Astrocyte (in vitro differentiated cells and primary cell): ENCODE measurements at regions not wholly inside any gene's neighbourhood (a gene's known extent, or its start where the extent isn't known, plus 50 kb on each side); places are given as distances from the start of the nearest gene placed in this dataset.
A peak's percentile ranks its signal among the peaks of the same experiment; 100 is the strongest.

Experiments
- DNase-seq: peaks from one replicate; pipeline ENCODE4 v3.0.0-alpha.2; 2010; ENCODE audit warnings: low read depth
- FAIRE-seq: peaks from 2 replicates; lab custom pipeline; 2011; peaks lifted over from hg19 to GRCh38; lab: Jason Lieb, UNC
- H2AFZ ChIP-seq: 2 replicates; pipeline ENCODE4 v1.6.0; 2012; ENCODE audit warnings: low read depth, low read length, inconsistent platforms
- H3K27ac ChIP-seq: 2 replicates; pipeline ENCODE4 v1.5.1; 2011; ENCODE audit warnings: low read depth, low read length, inconsistent platforms
- H3K27me3 ChIP-seq: 2 replicates; pipeline ENCODE4 v1.6.0; 2011; ENCODE audit warnings: low read length, inconsistent platforms; ENCODE audit not compliant: insufficient read depth
- H3K36me3 ChIP-seq: 2 replicates; pipeline ENCODE4 v1.5.1; 2011; ENCODE audit warnings: low read length, inconsistent platforms; ENCODE audit not compliant: insufficient read depth
- H3K4me1 ChIP-seq: 2 replicates; pipeline ENCODE4 v1.5.1; 2011; ENCODE audit warnings: low read length, inconsistent platforms; ENCODE audit not compliant: insufficient read depth
- H3K4me2 ChIP-seq: 2 replicates; pipeline ENCODE4 v1.6.0; 2012; ENCODE audit warnings: low read length, inconsistent platforms
- H3K4me3 ChIP-seq: 2 replicates; pipeline ENCODE4 v1.5.1; 2011; ENCODE audit warnings: low read depth, mild to moderate bottlenecking, low read length, inconsistent platforms; ENCODE audit not compliant: insufficient read depth
- H3K79me2 ChIP-seq: 2 replicates; pipeline ENCODE4 v1.6.0; 2012; ENCODE audit warnings: mild to moderate bottlenecking, low read length, inconsistent platforms; ENCODE audit not compliant: insufficient read depth
- H3K9ac ChIP-seq: 2 replicates; pipeline ENCODE4 v1.6.0; 2012; ENCODE audit warnings: mild to moderate bottlenecking, low read length, inconsistent platforms
- H3K9me3 ChIP-seq: 2 replicates; pipeline ENCODE4 v1.5.1; 2012; ENCODE audit warnings: low read depth, mild to moderate bottlenecking, low read length, inconsistent platforms; ENCODE audit not compliant: insufficient read depth
- H4K20me1 ChIP-seq: 2 replicates; pipeline ENCODE4 v1.6.0; 2012; ENCODE audit warnings: low read length, inconsistent platforms; ENCODE audit not compliant: insufficient read depth
- H3K27ac Mint-ChIP-seq: one replicate; pipeline ENCODE4 v1.8.0; 2021; ENCODE audit warnings: mild to moderate bottlenecking, mixed read lengths; ENCODE audit not compliant: unreplicated experiment
- H3K27me3 Mint-ChIP-seq: one replicate; pipeline ENCODE4 v1.8.0; 2021; ENCODE audit warnings: low read depth, mixed read lengths; ENCODE audit not compliant: unreplicated experiment
- H3K36me3 Mint-ChIP-seq: one replicate; pipeline ENCODE4 v1.8.0; 2021; ENCODE audit warnings: low read depth, mixed read lengths; ENCODE audit not compliant: unreplicated experiment
- H3K4me1 Mint-ChIP-seq: one replicate; pipeline ENCODE4 v1.8.0; 2021; ENCODE audit warnings: low read depth, mixed read lengths; ENCODE audit not compliant: unreplicated experiment
- H3K4me3 Mint-ChIP-seq: one replicate; pipeline ENCODE4 v1.8.0; 2021; ENCODE audit warnings: mild to moderate bottlenecking, moderate library complexity, mixed read lengths; ENCODE audit not compliant: unreplicated experiment
- H3K9me3 Mint-ChIP-seq: one replicate; pipeline ENCODE4 v1.8.0; 2021; ENCODE audit warnings: mild to moderate bottlenecking, mixed read lengths; ENCODE audit not compliant: unreplicated experiment
- EZH2 ChIP-seq: IDR thresholded peaks from 2 replicates; pipeline ENCODE4 v1.6.1; 2012; ENCODE audit warnings: mild to moderate bottlenecking, low read length, inconsistent platforms; ENCODE audit not compliant: insufficient read depth
- TF ChIP-seq, protein P1 (sequence below): IDR thresholded peaks from 2 replicates; pipeline ENCODE4 v1.5.1; 2011; ENCODE audit warnings: low read depth, mild to moderate bottlenecking, inconsistent platforms, low read length, moderate library complexity; ENCODE audit not compliant: insufficient read depth

- DNase-seq: no peak
- no peaks in the 10 kb centered on the region for H3K9me3 ChIP-seq
- no peaks in the 10 kb centered on the region for H3K4me1 Mint-ChIP-seq
These were observed 299.8 kb downstream of the TMEM38B start for GRCh38 chr9:105993921-105994715.

GRCh38 chr9:105994970-105995369 lies 300.6 kb downstream of the TMEM38B start:
- H3K9ac ChIP-seq: no peak overlapping the region
- H3K9me3 Mint-ChIP-seq: peaks cover 7% of the 10 kb centered on the region

More at GRCh38 chr9:105993921-105994715, 299.8 kb downstream of the TMEM38B start:
- H3K27me3 Mint-ChIP-seq: peaks cover 2% of the 10 kb centered on the region
- no peaks in the 10 kb centered on the region for H3K36me3 Mint-ChIP-seq
- H3K9me3 Mint-ChIP-seq: peaks cover 7% of the 10 kb centered on the region
- Histone ChIP-seq H3K9ac (no peak overlapping the region), H3K27ac (no peak overlapping the region), H3K79me2 (no peaks in the 10 kb centered on the region), H3K27me3 (no peaks in the 10 kb centered on the region), H4K20me1 (no peaks in the 10 kb centered on the region), H3K4me1 (no peaks in the 10 kb centered on the region), H2AFZ (no peak overlapping the region), H3K4me2 (no peak overlapping the region), H3K4me3 (no peak overlapping the region), H3K36me3 (no peaks in the 10 kb centered on the region)
- H3K4me3 Mint-ChIP-seq: no peak overlapping the region
- H3K27ac Mint-ChIP-seq: no peak overlapping the region
- no peak for TF ChIP-seq EZH2
- TF ChIP-seq, protein P1, sequence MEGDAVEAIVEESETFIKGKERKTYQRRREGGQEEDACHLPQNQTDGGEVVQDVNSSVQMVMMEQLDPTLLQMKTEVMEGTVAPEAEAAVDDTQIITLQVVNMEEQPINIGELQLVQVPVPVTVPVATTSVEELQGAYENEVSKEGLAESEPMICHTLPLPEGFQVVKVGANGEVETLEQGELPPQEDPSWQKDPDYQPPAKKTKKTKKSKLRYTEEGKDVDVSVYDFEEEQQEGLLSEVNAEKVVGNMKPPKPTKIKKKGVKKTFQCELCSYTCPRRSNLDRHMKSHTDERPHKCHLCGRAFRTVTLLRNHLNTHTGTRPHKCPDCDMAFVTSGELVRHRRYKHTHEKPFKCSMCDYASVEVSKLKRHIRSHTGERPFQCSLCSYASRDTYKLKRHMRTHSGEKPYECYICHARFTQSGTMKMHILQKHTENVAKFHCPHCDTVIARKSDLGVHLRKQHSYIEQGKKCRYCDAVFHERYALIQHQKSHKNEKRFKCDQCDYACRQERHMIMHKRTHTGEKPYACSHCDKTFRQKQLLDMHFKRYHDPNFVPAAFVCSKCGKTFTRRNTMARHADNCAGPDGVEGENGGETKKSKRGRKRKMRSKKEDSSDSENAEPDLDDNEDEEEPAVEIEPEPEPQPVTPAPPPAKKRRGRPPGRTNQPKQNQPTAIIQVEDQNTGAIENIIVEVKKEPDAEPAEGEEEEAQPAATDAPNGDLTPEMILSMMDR: no peak
- no peak for FAIRE-seq

More at GRCh38 chr9:105994970-105995369, 300.6 kb downstream of the TMEM38B start:
- Mint-ChIP-seq H3K27ac (no peak overlapping the region), H3K36me3 (no peaks in the 10 kb centered on the region), H3K4me3 (no peak overlapping the region), H3K27me3 (peaks cover 3% of the 10 kb centered on the region), H3K4me1 (no peaks in the 10 kb centered on the region)
- DNase-seq (peak; percentile 2), FAIRE-seq (no peak)
- no peak overlapping the region for H3K27ac ChIP-seq
- H3K79me2 ChIP-seq: no peaks in the 10 kb centered on the region
- H3K27me3 ChIP-seq: no peaks in the 10 kb centered on the region
- H4K20me1 ChIP-seq: no peaks in the 10 kb centered on the region
- H3K4me2 ChIP-seq: no peak overlapping the region
- H3K4me3 ChIP-seq: no peak overlapping the region
- no peaks in the 10 kb centered on the region for H3K9me3 ChIP-seq
- H2AFZ ChIP-seq: no peak overlapping the region
- TF ChIP-seq, protein P1: no peak
- no peak for TF ChIP-seq EZH2
- no peaks in the 10 kb centered on the region for H3K4me1 ChIP-seq
- no peaks in the 10 kb centered on the region for H3K36me3 ChIP-seq
